NCI-H510A (cell line): ENCODE measurements at regions not wholly inside any gene's neighbourhood (a gene's known extent, or its start where the extent isn't known, plus 50 kb on each side); places are given as distances from the start of the nearest gene placed in this dataset.

ENCODE experiments used
- DNase-seq: peaks from one replicate; lab custom pipeline; 2025; lab: John Stamatoyannopoulos, UW

DNA sequence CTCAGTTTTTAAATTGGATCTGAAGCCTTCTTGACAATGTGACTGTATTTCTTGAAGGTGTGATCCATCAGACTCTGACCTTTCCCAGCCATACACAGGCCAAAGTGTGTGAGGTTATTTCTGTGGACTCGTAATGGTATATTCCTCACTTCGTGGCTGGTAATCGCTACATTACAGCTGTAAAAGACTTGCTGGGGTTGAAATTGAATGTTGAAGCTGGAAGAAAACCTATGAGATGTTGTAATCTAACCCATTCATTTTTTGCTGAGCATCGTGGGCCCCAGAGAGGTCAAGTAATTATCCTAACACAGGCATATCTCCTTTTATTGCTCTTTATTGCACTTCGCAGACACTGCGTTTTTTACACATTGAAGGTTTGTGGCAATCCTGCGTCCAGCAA is 405.6 kb upstream of the ZP4 start:
- no peak for DNase-seq

- DNase-seq: no peak
Observed at GRCh38 chr1:238293075-238293474, 402.4 kb upstream of the ZP4 start.

DNA sequence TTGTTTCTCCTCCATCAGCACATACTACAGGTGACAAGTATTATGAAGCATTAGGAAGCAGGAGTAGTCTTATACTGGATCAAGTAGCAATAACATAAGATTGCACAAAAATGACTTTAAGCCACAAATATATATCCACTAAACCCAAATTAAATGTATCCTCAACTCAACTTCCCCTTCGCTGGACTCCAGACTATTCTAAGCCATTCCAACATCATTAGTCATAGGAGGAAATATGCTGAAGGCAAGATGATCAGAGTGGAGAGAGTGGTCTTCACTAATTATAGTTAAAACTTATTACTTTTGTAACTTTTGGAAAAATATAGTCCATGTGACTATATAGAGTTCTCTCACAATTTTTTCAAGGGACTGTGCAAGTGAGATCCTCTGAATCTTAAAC is 390.7 kb upstream of the ZP4 start:
- DNase-seq: no peak

- DNase-seq: no peak
Observed at GRCh38 chr1:238279694-238280380, 389.1 kb upstream of the ZP4 start.

DNA sequence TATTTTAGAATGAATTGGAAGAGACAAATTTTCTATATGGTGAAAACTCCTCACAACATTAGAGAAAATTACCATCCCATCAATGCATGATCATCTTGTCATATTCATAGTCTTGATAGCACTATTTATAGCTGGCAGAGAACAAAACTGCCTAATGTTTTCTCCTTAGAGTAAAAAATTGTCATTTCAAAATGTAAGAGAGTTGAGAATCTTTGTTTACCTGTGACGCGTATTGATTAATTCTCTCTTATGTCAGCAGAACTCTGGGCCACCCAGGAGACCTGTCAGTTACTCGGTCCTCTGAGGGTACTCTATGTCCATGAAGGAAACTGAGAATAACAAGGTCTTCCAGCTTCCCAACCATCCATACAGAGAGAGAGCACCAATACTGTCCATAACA is 381.4 kb upstream of the ZP4 start:
- DNase-seq: no peak

DNA sequence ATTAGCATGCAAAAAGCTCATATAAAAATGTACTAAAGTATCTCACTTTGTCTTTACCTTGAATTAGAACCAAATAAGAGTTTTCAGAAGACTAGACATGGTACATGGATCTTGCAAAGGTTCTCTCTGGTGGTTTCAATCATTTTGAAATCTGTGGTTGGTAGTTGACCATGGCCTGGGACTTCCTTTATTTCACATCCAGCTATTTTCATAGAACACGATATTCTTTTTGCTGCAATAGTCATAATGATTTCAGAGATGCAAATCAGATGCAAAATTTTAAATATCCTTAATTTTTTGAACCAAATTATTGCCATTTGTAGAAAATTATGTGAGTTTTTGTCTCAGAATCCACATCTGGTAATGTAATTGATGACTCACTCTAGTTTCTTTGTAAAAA is 375.1 kb upstream of the ZP4 start:
- no peak for DNase-seq

DNA sequence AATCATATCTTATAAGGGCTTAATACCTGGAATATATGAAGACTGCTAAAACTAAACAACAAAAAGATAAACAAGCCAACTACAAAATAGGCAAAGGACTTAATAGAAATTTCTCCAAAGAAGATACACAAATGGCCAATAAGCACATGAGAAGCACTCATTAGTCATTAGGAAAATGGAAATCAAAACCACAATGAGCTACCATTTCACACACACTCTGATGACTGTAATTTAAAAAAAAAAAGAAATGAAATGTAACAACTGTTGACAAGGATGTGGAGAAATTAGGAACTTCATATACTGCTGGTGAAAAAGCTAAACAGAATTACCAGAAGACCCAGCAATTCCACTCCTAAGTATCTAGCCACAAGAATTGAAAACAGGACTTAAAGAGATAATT is 374.2 kb upstream of the ZP4 start:
- DNase-seq: no peak

DNA sequence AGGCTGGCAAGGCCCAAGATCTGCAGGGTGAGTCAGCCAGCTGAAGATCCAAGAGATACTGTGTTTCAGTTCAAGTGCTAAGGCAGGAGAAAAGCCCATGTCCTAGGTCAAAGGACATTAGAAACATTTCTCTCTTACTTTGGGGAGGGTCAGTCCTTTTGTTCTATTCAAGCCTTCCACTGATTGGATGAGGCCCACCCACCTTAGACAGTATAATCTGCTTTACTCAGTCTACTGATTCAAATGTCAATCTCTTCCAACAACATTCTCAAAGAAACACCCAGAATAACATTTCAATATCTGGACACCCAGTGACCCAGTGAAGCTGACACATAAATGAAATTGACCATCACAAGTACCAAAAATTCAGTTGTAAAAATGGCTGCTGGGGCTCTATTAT is 367.8 kb upstream of the ZP4 start:
- no peak for DNase-seq

- DNase-seq: no peak
Observed at GRCh38 chr1:238257018-238257621, 366.4 kb upstream of the ZP4 start.

GRCh38 chr1:238254935-238255334 is 364.2 kb upstream of the ZP4 start:
- no peak for DNase-seq

DNA sequence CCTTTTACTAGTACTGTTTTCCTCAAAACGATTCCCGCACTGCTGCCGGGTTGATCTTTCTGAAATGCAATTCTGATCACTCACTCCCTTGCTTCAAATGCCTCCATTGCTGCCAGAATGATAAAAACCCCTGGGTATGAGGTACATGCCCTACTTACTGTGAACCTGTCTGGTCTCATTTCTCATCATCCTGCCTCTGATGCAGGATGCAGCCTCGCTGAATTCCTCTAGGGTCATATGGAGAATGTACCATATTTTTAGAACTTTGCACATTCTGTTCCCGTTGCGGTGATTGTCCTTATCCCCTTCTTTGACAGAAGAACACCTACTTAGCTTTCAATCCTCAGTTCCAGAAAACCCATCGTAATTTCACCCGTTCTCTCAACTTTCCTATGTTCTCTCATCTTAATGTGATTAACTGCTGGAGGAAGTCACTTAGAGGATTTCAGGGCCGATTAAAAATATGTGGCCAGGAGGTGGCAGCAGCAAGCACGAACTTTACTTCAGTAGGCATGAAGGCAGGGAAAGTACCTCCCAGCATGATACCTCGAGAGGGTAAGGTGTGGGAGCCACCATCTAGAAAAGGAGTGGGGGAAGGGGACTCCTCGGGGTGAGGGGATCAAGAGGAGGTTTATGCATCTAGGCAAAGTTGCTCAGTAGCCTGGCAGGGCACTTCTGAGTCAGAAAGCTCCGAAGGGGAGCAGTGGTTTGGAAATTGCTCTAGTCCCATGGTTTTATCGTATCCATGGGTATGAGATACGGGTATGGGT is 361.5 kb upstream of the ZP4 start:
- DNase-seq: no peak

DNA sequence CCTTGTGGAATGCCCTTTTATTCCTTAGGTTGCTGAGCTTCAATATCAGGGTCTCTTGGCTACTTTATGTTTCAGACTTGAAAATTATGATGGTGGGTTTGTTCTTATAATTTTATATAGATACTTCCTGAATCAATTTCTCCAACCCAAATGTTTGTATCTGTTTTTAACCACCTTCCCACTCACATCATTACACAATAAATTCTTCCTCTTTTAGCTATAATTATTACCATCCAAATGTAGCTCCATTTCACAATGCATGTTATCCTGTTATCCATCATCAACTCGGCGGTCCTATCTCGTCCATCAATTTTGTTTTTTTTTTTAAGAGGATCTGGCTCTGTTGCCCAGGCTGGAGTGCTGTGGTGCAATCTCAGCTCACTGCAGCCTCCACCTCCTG is 357.6 kb upstream of the ZP4 start:
- DNase-seq: no peak

- DNase-seq: no peak
Observed at GRCh38 chr1:238242181-238242580, 351.5 kb upstream of the ZP4 start.

GRCh38 chr1:238241607-238242006 is 350.9 kb upstream of the ZP4 start:
- no peak for DNase-seq

DNA sequence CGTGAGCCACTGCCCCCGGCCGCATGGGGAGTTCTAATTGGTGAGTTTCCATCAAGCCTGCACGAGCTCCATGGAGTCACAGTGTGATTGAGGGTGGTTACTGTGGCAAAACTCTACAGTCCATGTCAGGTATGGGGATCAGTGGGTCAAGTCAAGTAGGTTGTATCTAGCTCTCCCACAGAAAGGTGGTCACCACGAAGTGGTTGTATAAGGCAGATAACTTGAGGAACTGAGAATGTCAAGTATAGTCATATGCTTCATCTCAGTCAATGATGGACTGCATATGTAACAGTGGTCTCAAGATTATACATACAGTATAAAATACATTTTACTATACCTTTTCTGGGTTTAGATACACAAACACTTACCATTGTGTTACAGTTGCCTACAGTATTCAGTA is 348.6 kb upstream of the ZP4 start:
- DNase-seq: no peak

DNA sequence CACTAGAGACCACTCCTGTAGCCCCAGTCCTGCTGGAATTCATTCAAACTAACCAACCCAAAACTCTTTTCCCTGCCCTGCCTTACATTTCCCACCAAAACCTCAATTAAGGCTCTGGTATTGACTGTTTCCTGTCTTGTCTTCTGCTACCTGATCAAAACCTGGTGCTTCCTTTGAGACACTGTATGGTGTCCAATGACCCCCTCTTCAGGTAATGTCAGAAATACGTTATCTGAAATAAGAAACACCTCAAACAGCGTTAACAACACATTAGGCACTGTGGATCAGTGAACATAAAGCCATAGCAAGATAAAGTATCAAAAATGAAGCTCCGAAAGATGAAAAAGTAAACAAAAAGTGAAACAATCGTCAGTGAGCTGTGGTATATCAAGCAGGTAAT is 343.2 kb upstream of the ZP4 start:
- DNase-seq: no peak

GRCh38 chr1:238232084-238232710 is 341.5 kb upstream of the ZP4 start:
- no peak for DNase-seq

- DNase-seq: no peak
Observed at GRCh38 chr1:238226810-238227209, 336.1 kb upstream of the ZP4 start.

- no peak for DNase-seq
Observed at GRCh38 chr1:238223076-238223640, 332.4 kb upstream of the ZP4 start.

DNA sequence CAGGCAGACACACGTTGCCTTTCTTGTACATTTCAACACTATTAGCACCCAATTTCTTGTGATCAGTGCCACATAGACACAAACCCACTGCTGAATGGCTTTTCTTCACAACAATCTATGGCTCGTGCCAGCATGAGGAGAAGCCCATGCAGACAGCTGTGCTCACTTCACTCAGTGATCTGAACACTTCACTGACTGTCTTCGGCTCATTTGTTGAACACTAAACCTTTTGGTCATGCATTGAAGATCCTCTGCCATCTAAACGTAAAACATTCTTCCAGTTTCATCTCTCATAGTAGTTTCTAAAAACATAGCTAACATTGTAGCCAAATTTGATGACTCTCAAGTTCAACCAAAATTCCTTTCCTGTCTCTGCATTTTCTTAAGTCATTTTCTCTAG is 331.0 kb upstream of the ZP4 start:
- no peak for DNase-seq

DNA sequence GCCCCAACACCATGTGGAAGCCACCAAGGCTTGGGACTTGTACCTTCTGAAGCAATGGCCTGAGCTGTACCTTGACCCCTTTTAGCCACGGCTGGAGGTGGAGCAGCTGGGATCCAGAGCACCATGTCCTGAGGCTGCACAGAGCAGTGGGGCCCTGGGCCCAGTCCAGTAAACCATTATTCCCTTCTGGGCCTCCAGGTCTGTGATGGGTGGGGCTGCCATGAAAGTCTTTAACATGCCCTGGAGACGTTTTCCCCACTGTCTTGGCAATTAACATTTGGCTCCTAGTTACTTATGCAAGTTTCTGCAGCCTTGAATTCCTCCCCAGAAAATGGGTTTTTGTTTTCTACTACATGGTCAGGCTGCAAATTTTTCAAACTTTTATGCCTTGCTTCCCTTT is 323.7 kb upstream of the ZP4 start:
- no peak for DNase-seq

GRCh38 chr1:238205045-238205662 is 314.4 kb upstream of the ZP4 start:
- DNase-seq: no peak
